ENCODE measurements at regions not wholly inside any gene's neighbourhood (a gene's known extent, or its start where the extent isn't known, plus 50 kb on each side); places are given as distances from the start of the nearest gene placed in this dataset.

DNA sequence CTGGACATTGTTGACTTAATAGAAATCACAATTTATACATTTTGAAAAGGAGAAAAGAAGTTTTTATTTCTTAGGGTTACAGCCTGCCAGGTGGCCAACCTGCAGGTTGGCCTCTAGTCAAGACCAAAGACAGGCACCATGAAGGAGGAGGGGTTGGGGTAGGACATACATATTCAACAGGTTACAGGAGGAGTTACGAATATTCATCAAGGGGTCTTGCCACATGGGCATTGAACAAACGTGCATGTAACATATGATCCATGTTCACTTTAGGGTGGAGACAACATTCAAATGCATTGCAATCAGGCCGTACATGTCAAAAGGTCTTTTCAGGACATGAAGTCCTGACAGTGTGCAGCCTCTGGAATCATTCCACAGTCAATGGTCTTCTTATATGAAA is 246.2 kb upstream of the AKR1E2 start:
- TF ChIP-seq, protein P1, sequence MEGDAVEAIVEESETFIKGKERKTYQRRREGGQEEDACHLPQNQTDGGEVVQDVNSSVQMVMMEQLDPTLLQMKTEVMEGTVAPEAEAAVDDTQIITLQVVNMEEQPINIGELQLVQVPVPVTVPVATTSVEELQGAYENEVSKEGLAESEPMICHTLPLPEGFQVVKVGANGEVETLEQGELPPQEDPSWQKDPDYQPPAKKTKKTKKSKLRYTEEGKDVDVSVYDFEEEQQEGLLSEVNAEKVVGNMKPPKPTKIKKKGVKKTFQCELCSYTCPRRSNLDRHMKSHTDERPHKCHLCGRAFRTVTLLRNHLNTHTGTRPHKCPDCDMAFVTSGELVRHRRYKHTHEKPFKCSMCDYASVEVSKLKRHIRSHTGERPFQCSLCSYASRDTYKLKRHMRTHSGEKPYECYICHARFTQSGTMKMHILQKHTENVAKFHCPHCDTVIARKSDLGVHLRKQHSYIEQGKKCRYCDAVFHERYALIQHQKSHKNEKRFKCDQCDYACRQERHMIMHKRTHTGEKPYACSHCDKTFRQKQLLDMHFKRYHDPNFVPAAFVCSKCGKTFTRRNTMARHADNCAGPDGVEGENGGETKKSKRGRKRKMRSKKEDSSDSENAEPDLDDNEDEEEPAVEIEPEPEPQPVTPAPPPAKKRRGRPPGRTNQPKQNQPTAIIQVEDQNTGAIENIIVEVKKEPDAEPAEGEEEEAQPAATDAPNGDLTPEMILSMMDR (optimal IDR thresholded peaks at IDR 0.05 in 1 of 3, IDR thresholded peaks at IDR 0.05 in 1 of 3, conservative IDR thresholded peaks at IDR 0.05 in 1 of 3; ENCODE audit: extremely low read depth in 1 of 3, insufficient read depth in 2 of 3, low read length in 3 of 3), result no peak
- no peak for TF ChIP-seq EZH2 (IDR thresholded peaks at IDR 0.05; ENCODE audit: low read length)

Data from keratinocyte (primary cell).